ENCODE measurements at regions not wholly inside any gene's neighbourhood (a gene's known extent, or its start where the extent isn't known, plus 50 kb on each side); places are given as distances from the start of the nearest gene placed in this dataset.

- no peak for DNase-seq (ENCODE audit: low read depth in 2 of 2)
Measured at GRCh38 chr2:220961143-220961860, 610.8 kb downstream of the EPHA4 start.

- no peak for DNase-seq (ENCODE audit: low read depth in 2 of 2)
Measured at GRCh38 chr2:220962556-220962955, 609.5 kb downstream of the EPHA4 start.

- no peak for DNase-seq (ENCODE audit: low read depth in 2 of 2)
Measured at GRCh38 chr2:220963076-220963475, 609.0 kb downstream of the EPHA4 start.

GRCh38 chr2:220963930-220964329 lies 608.2 kb downstream of the EPHA4 start:
- no peak for DNase-seq (ENCODE audit: low read depth in 2 of 2)

GRCh38 chr2:220966636-220967035 lies 605.5 kb downstream of the EPHA4 start:
- DNase-seq (ENCODE audit: low read depth in 2 of 2) = peak; percentile 6 to 14

- no peak for DNase-seq (ENCODE audit: low read depth in 2 of 2)
Measured at GRCh38 chr2:220969348-220969747, 602.8 kb downstream of the EPHA4 start.

GRCh38 chr2:220980966-220981675 lies 591.0 kb downstream of the EPHA4 start:
- DNase-seq (ENCODE audit: low read depth in 2 of 2) = no peak

GRCh38 chr2:220981926-220982325 lies 590.2 kb downstream of the EPHA4 start:
- DNase-seq (ENCODE audit: low read depth in 2 of 2) = no peak

- DNase-seq (ENCODE audit: low read depth in 2 of 2) = no peak
Measured at GRCh38 chr2:220985561-220985960, 586.5 kb downstream of the EPHA4 start.

- no peak for DNase-seq (ENCODE audit: low read depth in 2 of 2)
Measured at GRCh38 chr2:220987839-220988238, 584.3 kb downstream of the EPHA4 start.

- no peak for DNase-seq (ENCODE audit: low read depth in 2 of 2)
Measured at GRCh38 chr2:220991972-220992371, 580.1 kb downstream of the EPHA4 start.

- DNase-seq (ENCODE audit: low read depth in 2 of 2) = no peak
Measured at GRCh38 chr2:220994846-220995245, 577.3 kb downstream of the EPHA4 start.

- DNase-seq (ENCODE audit: low read depth in 2 of 2) = no peak
Measured at GRCh38 chr2:220995581-220995980, 576.5 kb downstream of the EPHA4 start.

- DNase-seq (ENCODE audit: low read depth in 2 of 2) = no peak
Measured at GRCh38 chr2:220998156-220998555, 573.9 kb downstream of the EPHA4 start.

- DNase-seq (ENCODE audit: low read depth in 2 of 2) = peak in 1 of 2 experiments; percentile 2
Measured at GRCh38 chr2:220999356-220999755, 572.7 kb downstream of the EPHA4 start.

GRCh38 chr2:221001381-221001801 lies 570.7 kb downstream of the EPHA4 start:
- no peak for DNase-seq (ENCODE audit: low read depth in 2 of 2)

- no peak for DNase-seq (ENCODE audit: low read depth in 2 of 2)
Measured at GRCh38 chr2:221002101-221002685, 569.9 kb downstream of the EPHA4 start.

- DNase-seq (ENCODE audit: low read depth in 2 of 2) = peak in 1 of 2 experiments; percentile 10
Measured at GRCh38 chr2:221005338-221005737, 566.8 kb downstream of the EPHA4 start.

GRCh38 chr2:221006084-221006483 lies 566.0 kb downstream of the EPHA4 start:
- DNase-seq (ENCODE audit: low read depth in 2 of 2) = no peak

GRCh38 chr2:221016551-221016950 lies 555.6 kb downstream of the EPHA4 start:
- no peak for DNase-seq (ENCODE audit: low read depth in 2 of 2)

GRCh38 chr2:221018262-221018661 lies 553.8 kb downstream of the EPHA4 start:
- DNase-seq (ENCODE audit: low read depth in 2 of 2) = no peak

GRCh38 chr2:221019668-221020067 lies 552.4 kb downstream of the EPHA4 start:
- DNase-seq (ENCODE audit: low read depth in 2 of 2) = no peak

GRCh38 chr2:221022554-221022953 lies 549.5 kb downstream of the EPHA4 start:
- DNase-seq (ENCODE audit: low read depth in 2 of 2) = no peak

Data from fibroblast of skin of left quadriceps (primary cell).